GM18873 (cell line): ENCODE measurements at regions not wholly inside any gene's neighbourhood (a gene's known extent, or its start where the extent isn't known, plus 50 kb on each side); places are given as distances from the start of the nearest gene placed in this dataset.
"Not testable (repeated sequence)": the region's sequence is repeated elsewhere in the genome, so short reads cannot be mapped to it uniquely, and the experiment has no call there.

Experiments
- ATAC-seq: cut with Tn5 transposase; IDR thresholded peaks from one replicate; pipeline ENCODE4 v1.9.1; 2021; ENCODE audit warnings: mild to moderate bottlenecking, moderate library complexity, moderate number of reproducible peaks; ENCODE audit not compliant: unreplicated experiment, low FRiP score

DNA sequence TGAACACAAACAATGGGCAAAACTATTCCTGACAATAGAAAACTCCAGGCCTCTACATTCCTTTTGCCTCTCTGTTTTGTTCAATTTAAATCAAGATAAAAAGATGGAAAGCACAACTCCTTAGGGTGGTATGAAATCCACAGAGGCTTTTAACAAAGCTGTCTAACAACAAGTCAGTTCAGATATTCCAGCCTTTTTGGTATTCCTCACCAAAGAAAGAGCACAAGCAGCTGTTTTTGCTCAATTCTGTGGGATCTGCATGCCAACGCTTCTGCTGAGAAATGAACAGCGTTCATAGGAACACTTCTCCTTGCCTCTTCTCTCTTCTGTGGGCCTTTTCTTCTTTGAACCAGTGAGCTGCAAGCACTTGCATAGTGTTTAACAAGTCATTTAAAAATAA lies 411.6 kb upstream of the TCF4 start:
- no peak for ATAC-seq

DNA sequence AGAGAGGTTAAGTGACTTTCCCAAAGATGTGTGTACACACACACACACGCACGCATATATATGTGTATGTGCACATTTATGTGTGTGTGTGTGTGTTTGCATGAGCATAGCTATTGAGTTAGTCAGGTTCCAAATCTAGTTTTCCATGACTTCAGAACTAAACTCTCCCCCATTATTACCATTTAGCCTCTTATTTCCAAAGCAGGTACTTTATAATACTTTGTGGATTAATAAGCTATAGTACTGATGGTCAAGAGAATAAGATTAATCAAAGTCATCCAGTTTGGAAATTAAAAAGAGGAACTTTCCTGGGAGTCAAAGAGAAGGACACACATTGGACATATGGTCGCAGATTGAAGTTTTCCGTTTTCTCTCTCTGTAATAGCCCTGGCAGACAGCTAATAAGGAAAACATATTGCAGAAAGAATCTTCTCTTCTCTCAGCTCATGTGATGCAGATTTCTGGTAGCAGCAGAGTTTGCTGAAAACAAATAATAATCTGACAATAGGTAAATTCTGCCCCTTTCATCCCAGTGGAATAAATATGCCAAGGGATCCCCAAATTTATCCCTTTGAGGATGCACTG lies 410.9 kb upstream of the TCF4 start:
- no peak for ATAC-seq

DNA sequence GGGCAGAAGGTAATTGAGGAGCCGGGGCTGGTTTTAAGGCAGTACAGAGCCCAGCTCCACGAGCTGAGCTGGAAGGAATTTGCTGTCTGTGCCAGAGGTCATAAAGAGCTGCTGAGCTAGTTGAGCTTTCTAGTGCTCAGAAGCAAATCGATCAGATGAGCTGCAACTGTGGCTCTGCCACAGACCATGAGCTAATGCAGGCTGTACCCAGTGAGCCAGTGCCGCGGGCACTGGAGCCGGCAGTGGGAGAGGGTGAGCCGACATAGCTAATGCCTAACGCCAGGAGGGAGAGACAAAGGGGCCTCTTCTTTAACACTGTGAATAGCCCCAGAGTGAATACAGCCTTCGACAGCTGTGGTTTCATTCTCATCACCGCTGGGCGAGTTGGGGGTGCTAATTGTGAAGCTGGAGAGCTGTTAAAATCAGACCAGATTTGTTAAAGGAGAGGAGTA lies 410.1 kb upstream of the TCF4 start:
- no peak for ATAC-seq

DNA sequence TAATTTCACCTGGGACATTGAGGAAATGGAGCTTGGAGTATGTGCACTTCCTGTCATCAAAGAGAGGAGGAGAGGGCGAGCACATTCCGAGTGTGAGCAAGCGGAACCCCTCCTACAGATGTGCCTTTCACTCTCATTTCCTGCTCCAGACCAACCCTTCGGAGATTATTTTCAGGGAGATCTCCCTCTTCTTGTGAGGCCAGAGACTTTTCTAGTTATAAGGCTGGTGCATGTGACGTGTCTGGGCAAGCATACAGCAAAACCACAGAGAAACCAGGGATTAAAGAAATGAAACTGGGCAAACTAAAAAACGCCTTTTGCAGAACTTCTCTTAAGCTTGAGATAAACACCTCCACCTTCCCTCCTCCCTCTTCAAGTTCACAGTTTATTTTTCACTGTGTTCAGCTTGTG lies 409.2 kb upstream of the TCF4 start:
- ATAC-seq, result no peak

GRCh38 chr18:55996717-55997116 lies 408.7 kb upstream of the TCF4 start:
- ATAC-seq, result no peak

DNA sequence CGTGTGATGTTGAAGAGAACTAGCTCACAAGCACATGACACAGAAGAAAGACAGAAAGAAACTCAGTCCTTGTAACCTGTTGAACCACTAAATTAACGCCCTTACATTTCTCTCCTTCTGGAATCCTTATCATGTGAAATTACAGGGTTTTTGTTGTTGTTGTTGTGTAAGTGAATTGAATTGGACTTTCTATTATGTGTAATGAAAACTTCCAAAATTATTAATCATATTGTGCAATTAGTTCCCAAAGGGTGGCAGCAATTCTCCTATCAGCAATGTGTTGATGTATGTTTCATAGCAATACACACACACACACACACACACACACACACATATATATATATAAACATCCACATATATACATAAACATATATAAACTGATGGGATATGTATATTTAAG lies 402.2 kb upstream of the TCF4 start:
- ATAC-seq, result no peak

- no peak for ATAC-seq
Observed at GRCh38 chr18:55988537-55988936, 400.5 kb upstream of the TCF4 start.

- ATAC-seq, result no peak
Observed at GRCh38 chr18:55983433-55983832, 395.4 kb upstream of the TCF4 start.

DNA sequence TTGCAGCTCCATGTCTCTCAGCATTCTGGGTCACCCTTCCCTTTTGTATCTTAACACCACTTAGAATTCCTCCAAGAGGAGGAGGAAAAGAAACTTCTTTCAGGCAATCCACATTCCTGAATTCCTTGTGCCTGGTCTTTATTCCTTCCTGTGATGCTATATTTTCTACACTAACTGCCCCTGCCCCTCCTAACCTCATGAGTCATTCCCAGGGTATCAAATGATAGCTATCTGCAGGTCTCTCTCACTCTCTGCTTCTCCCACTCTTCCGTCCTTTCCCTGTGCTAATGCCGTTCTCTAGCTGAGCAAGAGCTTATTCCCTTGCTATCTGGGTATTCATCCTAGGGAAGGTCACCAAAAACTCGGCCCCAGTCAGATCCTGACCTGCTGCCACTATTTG lies 395.0 kb upstream of the TCF4 start:
- ATAC-seq, result no peak

GRCh38 chr18:55981712-55982475 lies 393.9 kb upstream of the TCF4 start:
- ATAC-seq, result no peak

DNA sequence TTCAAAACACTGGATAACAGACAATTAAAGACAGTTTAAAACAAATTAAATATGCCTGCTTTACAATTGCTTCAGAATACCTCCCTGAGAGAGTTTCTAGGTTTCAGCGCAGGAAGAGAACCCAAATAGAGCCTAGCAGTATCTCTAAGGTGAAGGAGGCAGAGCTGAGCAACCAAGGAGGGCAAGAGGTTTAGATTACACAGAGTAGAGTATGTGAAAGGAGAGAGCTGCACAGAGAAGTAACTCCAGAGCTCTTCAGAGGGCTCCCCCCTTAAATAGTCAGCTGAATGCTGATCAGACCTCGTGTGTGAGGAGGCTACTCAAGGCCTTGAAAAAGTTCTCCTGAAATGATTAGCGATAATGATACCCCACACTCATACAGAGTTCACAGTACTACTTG lies 386.5 kb upstream of the TCF4 start:
- no peak for ATAC-seq

DNA sequence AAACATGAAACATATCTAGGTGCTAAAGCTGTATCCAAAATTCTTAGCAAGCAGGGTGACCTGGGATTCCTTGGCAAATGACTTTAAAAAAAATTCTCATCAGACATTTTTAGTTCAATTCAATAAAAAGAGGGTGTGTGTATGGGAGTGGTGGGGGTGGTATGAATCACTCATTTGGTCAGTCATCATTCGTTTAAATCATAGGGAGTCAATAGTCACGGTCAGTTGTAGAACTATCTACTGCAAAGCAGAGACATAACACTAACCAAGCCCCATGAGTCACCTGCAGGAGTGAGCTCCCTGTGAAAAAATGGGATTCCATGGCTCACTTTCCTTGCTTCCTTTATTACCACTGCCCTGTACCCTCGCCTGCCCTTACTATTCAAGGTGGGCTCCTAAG lies 380.6 kb upstream of the TCF4 start:
- ATAC-seq, result no peak

GRCh38 chr18:55967019-55967418 lies 379.0 kb upstream of the TCF4 start:
- ATAC-seq, result no peak

DNA sequence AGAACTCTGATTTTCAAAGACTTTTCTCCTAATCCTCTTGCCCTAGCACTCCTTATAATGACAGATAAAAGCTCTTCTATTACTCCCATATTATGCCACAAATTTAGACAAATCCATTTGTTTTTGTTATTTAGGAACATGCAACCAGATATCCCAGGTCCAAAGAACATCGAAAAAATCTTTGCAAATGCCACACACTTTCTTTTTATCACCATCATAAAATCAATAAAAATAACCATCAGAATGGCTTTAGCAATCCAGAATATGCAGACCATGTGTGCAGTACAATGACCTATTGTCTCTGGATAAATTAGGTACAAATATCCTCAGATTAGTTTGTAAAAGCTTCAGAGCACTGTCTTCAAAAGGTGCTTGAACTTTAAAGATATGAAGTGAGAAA lies 376.2 kb upstream of the TCF4 start:
- no peak for ATAC-seq

DNA sequence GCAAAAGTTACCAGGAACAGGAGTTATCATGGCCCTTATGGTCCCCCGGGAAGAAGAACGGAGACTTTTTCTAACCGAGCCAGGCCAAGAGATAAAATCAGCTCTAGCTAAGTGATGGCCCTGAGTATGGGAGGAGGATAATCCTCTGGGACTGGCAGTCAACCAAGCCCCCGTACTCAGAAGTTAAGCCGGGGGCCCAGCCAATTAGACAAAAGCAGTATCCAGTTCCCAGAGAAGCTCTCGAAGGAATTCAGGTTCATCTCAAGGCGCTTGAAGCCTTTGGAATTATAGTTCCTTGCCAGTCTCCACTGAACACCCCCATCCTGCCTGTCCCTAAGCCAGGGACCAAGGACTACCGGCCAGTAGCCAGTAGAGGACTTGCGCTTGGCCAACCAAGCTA lies 365.3 kb upstream of the TCF4 start:
- ATAC-seq, result no peak

DNA sequence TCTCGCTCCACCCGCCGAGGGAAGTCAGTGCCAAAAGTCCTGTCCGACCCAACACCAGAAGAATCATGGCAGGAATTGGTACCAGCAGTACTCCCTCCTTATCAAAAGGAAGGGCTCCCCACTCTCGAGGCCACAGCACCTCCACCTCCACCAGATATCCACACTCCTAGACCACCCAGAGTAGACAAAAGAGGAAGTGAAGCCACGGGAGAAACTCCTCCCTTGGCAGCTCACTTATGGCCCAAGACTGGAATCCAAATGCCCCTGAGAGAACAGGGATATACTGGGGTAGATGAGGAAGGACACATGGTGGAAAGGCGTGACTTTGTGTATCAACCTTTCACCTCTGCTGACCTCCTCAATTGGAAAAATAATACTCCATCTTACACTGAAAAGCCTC lies 363.7 kb upstream of the TCF4 start:
- ATAC-seq, result not testable (repeated sequence)

DNA sequence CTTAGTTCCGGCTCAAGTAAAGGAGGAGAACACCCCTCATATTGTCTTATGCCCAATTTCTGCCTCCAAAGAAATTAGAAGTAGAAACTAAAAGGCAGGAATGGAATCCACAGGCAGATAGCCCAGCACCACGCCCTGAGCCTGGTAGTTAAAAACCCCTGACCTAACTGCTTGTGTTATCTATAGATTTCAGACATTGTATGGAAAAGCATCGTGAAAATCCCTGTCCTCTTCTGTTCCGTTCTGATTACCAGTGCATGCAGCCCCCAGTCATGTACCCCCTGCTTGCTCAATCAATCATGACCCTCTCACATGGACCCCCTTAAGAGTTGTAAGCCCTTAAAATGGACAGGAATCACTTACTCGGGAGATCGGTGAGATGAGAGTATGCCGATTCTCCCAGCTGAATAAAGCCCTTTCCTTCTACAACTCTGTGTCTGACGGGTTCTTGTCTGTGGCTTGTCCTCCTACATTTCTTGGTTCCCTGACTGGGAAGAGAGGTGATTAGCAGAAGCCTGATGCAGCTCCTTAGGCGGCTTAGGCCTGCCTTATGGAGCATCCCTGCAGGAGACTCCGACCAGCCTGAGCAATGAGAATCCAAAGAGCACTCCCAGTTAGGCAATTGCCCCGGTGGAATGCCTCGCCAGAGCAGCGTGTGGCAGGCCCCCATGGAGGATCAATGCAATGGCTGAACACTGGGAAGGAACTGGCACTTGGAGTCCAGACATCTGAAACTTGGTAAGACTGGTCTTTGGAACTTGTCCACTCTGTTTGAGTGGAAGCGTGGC lies 362.6 kb upstream of the TCF4 start:
- ATAC-seq, result no peak

DNA sequence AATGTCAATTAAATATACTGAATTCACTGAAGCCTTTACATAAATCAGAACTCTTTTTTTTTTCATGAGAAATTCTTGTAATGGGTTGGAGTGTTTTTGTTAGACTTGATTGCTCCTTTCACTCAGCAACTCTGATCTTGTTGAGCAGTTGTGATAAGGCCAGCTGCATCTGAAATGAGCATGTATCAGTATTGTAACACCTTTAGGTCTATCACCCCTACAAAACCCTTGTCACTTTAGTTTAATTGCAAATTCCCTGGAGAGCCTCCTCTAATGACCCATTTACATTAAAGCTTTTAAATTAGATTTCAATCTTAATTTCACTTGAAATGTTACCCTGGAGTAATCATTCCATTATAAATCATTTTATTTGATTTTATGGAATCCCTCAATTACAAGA lies 346.8 kb upstream of the TCF4 start:
- no peak for ATAC-seq

- no peak for ATAC-seq
Observed at GRCh38 chr18:55932675-55933074, 344.7 kb upstream of the TCF4 start.

- ATAC-seq, result no peak
Observed at GRCh38 chr18:55927831-55928230, 339.8 kb upstream of the TCF4 start.

- no peak for ATAC-seq
Observed at GRCh38 chr18:55925772-55926171, 337.8 kb upstream of the TCF4 start.

DNA sequence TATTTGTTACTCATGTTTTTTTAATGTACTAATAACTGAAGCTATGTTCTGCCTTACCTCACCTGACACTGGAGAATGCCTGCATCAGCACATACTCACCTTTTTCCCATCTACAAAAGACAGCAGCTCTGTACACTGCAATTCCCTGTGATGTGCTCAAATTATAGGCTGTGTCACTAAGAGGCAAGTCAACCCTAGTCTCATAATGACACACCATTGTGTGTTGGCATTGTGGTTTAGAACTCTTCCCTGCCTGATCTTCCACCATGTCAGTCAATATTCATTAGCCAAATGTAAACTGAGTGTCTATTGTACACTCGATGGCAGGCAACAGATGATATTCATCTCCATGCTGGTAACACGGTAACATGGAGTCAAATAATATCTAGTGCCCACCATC lies 332.1 kb upstream of the TCF4 start:
- no peak for ATAC-seq
